PC-9 (cell line): ENCODE measurements at regions not wholly inside any gene's neighbourhood (a gene's known extent, or its start where the extent isn't known, plus 50 kb on each side); places are given as distances from the start of the nearest gene placed in this dataset.

Experiments
- EZH2 ChIP-seq: fragments of 200-600 bp; sonication (generic); IDR thresholded peaks from 2 replicates; pipeline ENCODE4 v1.8.0; 2017; ENCODE audit warnings: antibody characterized with exemption, low read depth
- TF ChIP-seq, protein P1 (sequence below): fragments of 200-600 bp; sonication (generic); conservative IDR thresholded peaks from 2 replicates; pipeline ENCODE4 v1.6.1; 2017; ENCODE audit warnings: mixed run types, antibody characterized with exemption, mild to moderate bottlenecking, moderate library complexity

DNA sequence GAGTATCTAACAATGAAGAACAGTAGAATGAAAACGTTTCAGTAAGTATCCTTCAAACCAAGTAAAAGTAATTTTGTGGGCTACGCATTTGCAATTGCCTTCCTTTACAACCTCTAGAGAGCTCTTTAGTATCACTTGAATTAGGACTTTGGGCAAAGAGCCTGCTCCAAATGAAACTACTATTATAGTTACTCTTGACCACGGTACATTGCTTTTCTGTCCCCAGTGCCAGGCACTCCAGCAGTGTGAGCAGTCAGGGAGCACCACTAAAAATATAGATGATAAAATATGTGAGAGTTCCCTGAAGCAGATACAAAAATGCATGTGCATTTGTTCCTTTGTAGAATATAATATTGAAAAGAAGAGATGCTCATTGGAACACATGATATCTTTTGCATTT is 450.1 kb upstream of the MANEA start:
- TF ChIP-seq, protein P1, sequence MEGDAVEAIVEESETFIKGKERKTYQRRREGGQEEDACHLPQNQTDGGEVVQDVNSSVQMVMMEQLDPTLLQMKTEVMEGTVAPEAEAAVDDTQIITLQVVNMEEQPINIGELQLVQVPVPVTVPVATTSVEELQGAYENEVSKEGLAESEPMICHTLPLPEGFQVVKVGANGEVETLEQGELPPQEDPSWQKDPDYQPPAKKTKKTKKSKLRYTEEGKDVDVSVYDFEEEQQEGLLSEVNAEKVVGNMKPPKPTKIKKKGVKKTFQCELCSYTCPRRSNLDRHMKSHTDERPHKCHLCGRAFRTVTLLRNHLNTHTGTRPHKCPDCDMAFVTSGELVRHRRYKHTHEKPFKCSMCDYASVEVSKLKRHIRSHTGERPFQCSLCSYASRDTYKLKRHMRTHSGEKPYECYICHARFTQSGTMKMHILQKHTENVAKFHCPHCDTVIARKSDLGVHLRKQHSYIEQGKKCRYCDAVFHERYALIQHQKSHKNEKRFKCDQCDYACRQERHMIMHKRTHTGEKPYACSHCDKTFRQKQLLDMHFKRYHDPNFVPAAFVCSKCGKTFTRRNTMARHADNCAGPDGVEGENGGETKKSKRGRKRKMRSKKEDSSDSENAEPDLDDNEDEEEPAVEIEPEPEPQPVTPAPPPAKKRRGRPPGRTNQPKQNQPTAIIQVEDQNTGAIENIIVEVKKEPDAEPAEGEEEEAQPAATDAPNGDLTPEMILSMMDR = no peak
- TF ChIP-seq EZH2 = no peak
